Neural cell (in vitro differentiated cells): ENCODE measurements at regions not wholly inside any gene's neighbourhood (a gene's known extent, or its start where the extent isn't known, plus 50 kb on each side); places are given as distances from the start of the nearest gene placed in this dataset.

Experiments
- H2AFZ ChIP-seq: fragments of 200-600, 300-800 bp; sonication (generic), shearing (Covaris generic); 2 replicates; pipeline ENCODE4 v1.6.0; 2014; ENCODE audit warnings: low read depth, mild to moderate bottlenecking, antibody characterized with exemption, low read length, moderate library complexity
- H3F3A ChIP-seq: fragments of 200-600 bp; shearing (Covaris generic); 2 replicates; pipeline ENCODE4 v1.6.1; 2016; ENCODE audit warnings: mild to moderate bottlenecking, moderate library complexity, mixed read lengths, antibody characterized with exemption, low read length; ENCODE audit not compliant: insufficient read depth, poor library complexity, severe bottlenecking
- H3K27ac ChIP-seq: fragments of 200-600, 300-800 bp; sonication (generic), shearing (Covaris generic); 2 replicates; pipeline ENCODE4 v1.5.1; 2014; ENCODE audit warnings: mild to moderate bottlenecking, low read length, moderate library complexity
- H3K27me3 ChIP-seq: fragments of 300-800, 200-600 bp; sonication (generic), shearing (Covaris generic); 2 replicates; pipeline ENCODE4 v1.6.0; 2014; ENCODE audit warnings: mild to moderate bottlenecking, low read depth, low read length, moderate library complexity; ENCODE audit not compliant: insufficient read depth
- H3K36me3 ChIP-seq: fragments of 300-800, 200-600 bp; sonication (generic), shearing (Covaris generic); 2 replicates; pipeline ENCODE4 v1.5.1; 2014; ENCODE audit warnings: mild to moderate bottlenecking, antibody characterized with exemption, low read length, moderate library complexity; ENCODE audit not compliant: insufficient read depth
- H3K4me2 ChIP-seq: fragments of 300-800, 200-600 bp; sonication (generic), shearing (Covaris generic); 2 replicates; pipeline ENCODE4 v1.6.0; 2014; ENCODE audit warnings: mild to moderate bottlenecking, low read length
- H3K4me3 ChIP-seq: fragments of 300-800, 200-600 bp; sonication (generic), shearing (Covaris generic); 2 replicates; pipeline ENCODE4 v1.5.1; 2014; ENCODE audit warnings: mild to moderate bottlenecking, low read length, moderate library complexity
- H3K79me2 ChIP-seq: fragments of 200-600 bp; shearing (Covaris generic); replicated peaks from 2 replicates; pipeline ENCODE4 v1.6.0; 2014; ENCODE audit warnings: mild to moderate bottlenecking, low read length, moderate library complexity; ENCODE audit not compliant: insufficient read depth
- H3K9ac ChIP-seq: fragments of 300-800, 200-600 bp; sonication (generic), shearing (Covaris generic); 2 replicates; pipeline ENCODE4 v1.6.1; 2016; ENCODE audit warnings: mild to moderate bottlenecking, low read length, mixed read lengths
- H3K9me2 ChIP-seq: fragments of 200-600 bp; shearing (Covaris generic); 2 replicates; pipeline ENCODE4 v1.6.1; 2016; ENCODE audit warnings: mild to moderate bottlenecking, low read length, mixed read lengths; ENCODE audit not compliant: insufficient read depth
- H3K9me3 ChIP-seq: fragments of 200-600, 300-800 bp; sonication (generic), shearing (Covaris generic); 2 replicates; pipeline ENCODE4 v1.6.1; 2016; ENCODE audit warnings: mild to moderate bottlenecking, mixed run types, low read length, moderate library complexity, mixed read lengths
- H4K20me1 ChIP-seq: fragments of 200-600 bp; shearing (Covaris generic); 2 replicates; pipeline ENCODE4 v1.6.1; 2016; ENCODE audit warnings: mild to moderate bottlenecking, mixed run types; ENCODE audit not compliant: insufficient read depth
- CTCF ChIP-seq: fragments of 450-650 bp; IDR thresholded peaks from 2 replicates; pipeline ENCODE4 v1.5.1; 2014; ENCODE audit warnings: antibody characterized with exemption, mild to moderate bottlenecking, moderate library complexity; ENCODE audit not compliant: poor library complexity, severe bottlenecking
- EP300 ChIP-seq: fragments of 450-650 bp; conservative IDR thresholded peaks from 2 replicates; pipeline ENCODE4 v1.6.1; 2014; ENCODE audit warnings: antibody characterized with exemption, mild to moderate bottlenecking, moderate library complexity; ENCODE audit not compliant: poor library complexity, severe bottlenecking
- EZH2 ChIP-seq: fragments of 200-600, 300-800 bp; shearing (Covaris generic), sonication (generic); IDR thresholded peaks from 2 replicates; pipeline ENCODE4 v1.6.1; 2014; ENCODE audit warnings: antibody characterized with exemption, low read length, borderline replicate concordance, mild to moderate bottlenecking; ENCODE audit not compliant: insufficient read depth, poor library complexity, severe bottlenecking
- MXI1 ChIP-seq: fragments of 450-650 bp; conservative IDR thresholded peaks from 2 replicates; pipeline ENCODE4 v1.6.1; 2014; ENCODE audit warnings: antibody characterized with exemption, mild to moderate bottlenecking; ENCODE audit not compliant: poor library complexity, severe bottlenecking
- POLR2AphosphoS5 ChIP-seq: IDR thresholded peaks from 2 replicates; pipeline ENCODE4 v1.6.1; 2012
- RAD21 ChIP-seq: fragments of 450-650 bp; conservative IDR thresholded peaks from 2 replicates; pipeline ENCODE4 v1.6.1; 2014; ENCODE audit warnings: antibody characterized with exemption, mild to moderate bottlenecking, moderate library complexity
- REST ChIP-seq: IDR thresholded peaks from 2 replicates; pipeline ENCODE4 v1.6.1; 2012; ENCODE audit warnings: borderline replicate concordance
- SMC3 ChIP-seq: fragments of 450-650 bp; conservative IDR thresholded peaks from 2 replicates; pipeline ENCODE4 v1.6.1; 2014; ENCODE audit warnings: antibody characterized with exemption, mild to moderate bottlenecking, moderate library complexity; ENCODE audit not compliant: poor library complexity
- TAF1 ChIP-seq: IDR thresholded peaks from 2 replicates; pipeline ENCODE4 v1.6.1; 2012; ENCODE audit warnings: low read depth

- TF ChIP-seq CTCF, result no peak
- no peak overlapping the region for H3K4me3 ChIP-seq
- no peak overlapping the region for H3K9ac ChIP-seq
- no peaks in the 10 kb centered on the region for H3K9me2 ChIP-seq
- H4K20me1 ChIP-seq, result no peaks in the 10 kb centered on the region
- H3F3A ChIP-seq, result no peaks in the 10 kb centered on the region
- H3K79me2 ChIP-seq, result no peaks in the 10 kb centered on the region
- H3K4me2 ChIP-seq, result no peak overlapping the region
- H3K36me3 ChIP-seq, result no peaks in the 10 kb centered on the region
- H3K27ac ChIP-seq, result no peak overlapping the region
- H2AFZ ChIP-seq, result no peak overlapping the region
- no peaks in the 10 kb centered on the region for H3K27me3 ChIP-seq
- no peaks in the 10 kb centered on the region for H3K9me3 ChIP-seq
These were observed 139.1 kb downstream of the IRS1 start for GRCh38 chr2:226660526-226660925.

GRCh38 chr2:226660124-226660523 lies 139.5 kb downstream of the IRS1 start:
- Histone ChIP-seq H3K4me2 (no peak overlapping the region), H3K79me2 (no peaks in the 10 kb centered on the region), H3K27me3 (no peaks in the 10 kb centered on the region), H3K9me2 (no peaks in the 10 kb centered on the region), H2AFZ (no peak overlapping the region), H3K9ac (no peak overlapping the region), H4K20me1 (no peaks in the 10 kb centered on the region), H3K9me3 (no peaks in the 10 kb centered on the region), H3F3A (no peaks in the 10 kb centered on the region), H3K27ac (no peak overlapping the region), H3K4me3 (no peak overlapping the region), H3K36me3 (no peaks in the 10 kb centered on the region)
- no peak for TF ChIP-seq MXI1

GRCh38 chr2:226659410-226659809 lies 140.2 kb downstream of the IRS1 start:
- Histone ChIP-seq H3K9me3 (no peaks in the 10 kb centered on the region), H3K36me3 (no peaks in the 10 kb centered on the region), H3K4me2 (no peak overlapping the region), H4K20me1 (no peaks in the 10 kb centered on the region), H3K4me3 (no peak overlapping the region), H3K27me3 (no peaks in the 10 kb centered on the region), H3K9me2 (no peaks in the 10 kb centered on the region), H3K27ac (no peak overlapping the region), H3F3A (no peaks in the 10 kb centered on the region), H3K79me2 (no peaks in the 10 kb centered on the region), H2AFZ (no peak overlapping the region), H3K9ac (no peak overlapping the region)
- TF ChIP-seq MXI1 (no peak), SMC3 (no peak), RAD21 (no peak), EP300 (no peak), TAF1 (no peak), POLR2AphosphoS5 (no peak), EZH2 (no peak), REST (no peak), CTCF (no peak)
